ENCODE measurements at regions not wholly inside any gene's neighbourhood (a gene's known extent, or its start where the extent isn't known, plus 50 kb on each side); places are given as distances from the start of the nearest gene placed in this dataset.

DNA sequence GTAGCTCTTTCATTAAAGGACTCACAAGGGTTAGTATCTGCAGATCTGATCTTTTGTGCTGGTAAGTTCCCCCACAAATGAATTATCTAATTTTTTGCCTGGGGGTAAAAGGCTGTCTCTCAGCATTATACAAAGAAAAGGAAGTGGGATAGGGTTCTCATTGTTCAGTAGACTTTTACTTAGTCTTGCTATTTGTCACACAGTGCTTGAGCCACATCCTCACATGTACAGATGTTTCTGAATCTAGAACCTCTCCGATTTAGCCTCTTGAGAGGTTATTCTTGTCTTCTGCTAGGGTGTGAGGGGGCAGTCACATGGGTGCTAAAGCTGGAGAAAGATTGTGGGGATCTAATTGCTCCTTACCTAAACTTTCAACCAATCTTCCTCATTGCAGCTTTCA lies 93.0 kb downstream of the SLC41A2 start:
- H3K4me1 ChIP-seq (replicated peaks in 1 of 4; ENCODE audit: control insufficient read depth in 3 of 4, insufficient read depth in 4 of 4, low read length in 3 of 4), result no peaks in the 10 kb centered on the region
- no peak for FAIRE-seq
- POLR2A ChIA-PET (ENCODE audit: partially characterized antibody), result no interaction called here
- TF ChIP-seq JUN (IDR thresholded peaks at IDR 0.05; ENCODE audit: low read depth, low read length), result no peak
- TF ChIP-seq CREB1 (IDR thresholded peaks at IDR 0.05), result no peak
- TF ChIP-seq GABPA (IDR thresholded peaks at IDR 0.05; ENCODE audit: borderline replicate concordance, insufficient read depth, low read length), result no peak

More for the DNA sequence above, 93.0 kb downstream of the SLC41A2 start:
- Histone ChIP-seq H2BK15ac (ENCODE audit: low read length) (no peak overlapping the region), H3K79me1 (ENCODE audit: low read depth, low read length) (no peaks in the 10 kb centered on the region), H3K23ac (ENCODE audit: insufficient read length) (no peak overlapping the region), H3K9me3 (ENCODE audit: insufficient read depth in 2 of 2, low read depth in 1 of 2, low read length in 1 of 2) (no peaks in the 10 kb centered on the region), H2BK120ac (replicated peaks; ENCODE audit: low read depth, low read length) (no peak overlapping the region), H2AK5ac (ENCODE audit: low read depth, low read length) (no peak overlapping the region), H3K4me3 (ENCODE audit: extremely low read depth in 1 of 4, insufficient read depth in 2 of 4, low read depth in 3 of 4, low read length in 4 of 4) (no peak overlapping the region), H3K18ac (ENCODE audit: extremely low read depth, low read length) (no peak overlapping the region), H3K79me2 (ENCODE audit: control insufficient read depth in 1 of 2, insufficient read depth in 2 of 2, low read length in 2 of 2) (no peaks in the 10 kb centered on the region), H3K14ac (ENCODE audit: insufficient read length) (no peak overlapping the region), H4K8ac (ENCODE audit: extremely low read depth, insufficient read depth, low read length) (no peak overlapping the region), H3K23me2 (ENCODE audit: low read depth, low read length) (no peaks in the 10 kb centered on the region), H3K27me3 (replicated peaks in 1 of 4; ENCODE audit: control insufficient read depth in 3 of 4, extremely low read depth in 1 of 4, insufficient read depth in 3 of 4, low read length in 3 of 4) (no peaks in the 10 kb centered on the region), H4K91ac (replicated peaks; ENCODE audit: insufficient read length, low read length) (no peak overlapping the region), H2BK12ac (ENCODE audit: low read depth, low read length) (no peak overlapping the region), H3K56ac (replicated peaks; ENCODE audit: insufficient read length, low read depth, low read length) (no peak overlapping the region), H2BK5ac (ENCODE audit: low read depth, low read length) (no peak overlapping the region), H3K9ac (replicated peaks in 1 of 4; ENCODE audit: extremely low read depth in 1 of 4, low read depth in 3 of 4, low read length in 3 of 4) (no peak overlapping the region), H3K4ac (replicated peaks; ENCODE audit: insufficient read length, low read depth, low read length) (no peak overlapping the region), H4K20me1 (replicated peaks in 1 of 2; ENCODE audit: control insufficient read depth in 1 of 2, insufficient read depth in 2 of 2, low read length in 2 of 2) (no peaks in the 10 kb centered on the region), H3K36me3 (ENCODE audit: control insufficient read depth in 2 of 4, insufficient read depth in 4 of 4, low read length in 3 of 4) (no peaks in the 10 kb centered on the region), H3K27ac (ENCODE audit: low read depth, low read length) (no peak overlapping the region), H3K4me2 (ENCODE audit: insufficient read depth in 1 of 2, low read depth in 2 of 2, low read length in 2 of 2) (no peak overlapping the region), H4K5ac (ENCODE audit: insufficient read length, low read depth, low read length) (no peak overlapping the region), H2BK20ac (ENCODE audit: low read length) (no peak overlapping the region), H2AFZ (ENCODE audit: low read length) (no peak overlapping the region)
- no peak for DNase-seq (ENCODE audit: low read depth in 1 of 2, low spot score in 2 of 2)
- 100% methylated on average over 1 of the region's 1 CpG; no CpG with 5 or more reads in 1 of the 2 experiments for WGBS, 2 experiments (ENCODE audit: extremely low coverage in 1 of 2, insufficient coverage in 1 of 2, insufficient read length in 1 of 2, insufficient replicate concordance in 2 of 2, low coverage in 1 of 2, low lambda C conversion rate in 2 of 2, missing lambda C conversion rate in 1 of 2)
- CTCF ChIA-PET (ENCODE audit: partially characterized antibody), result interaction anchor here (1.0 to 2.4 kb wide), 3 partner anchors 9 to 478 kb away, joined by 3 to 7 read pairs (median 3); no protein-coding TSS in a partner anchor

All from H1 (cell line).